Loucy (cell line): ENCODE measurements at regions not wholly inside any gene's neighbourhood (a gene's known extent, or its start where the extent isn't known, plus 50 kb on each side); places are given as distances from the start of the nearest gene placed in this dataset.

Experiments
- EZH2phosphoT487 ChIP-seq: fragments of 200-600 bp; IDR thresholded peaks from 2 replicates; pipeline ENCODE4 v1.6.1; 2018; ENCODE audit warnings: antibody characterized with exemption, mild to moderate bottlenecking, moderate library complexity, borderline replicate concordance
- TF ChIP-seq, protein P1 (sequence below): fragments of 200-600 bp; sonication (generic); conservative IDR thresholded peaks from 2 replicates; pipeline ENCODE4 v1.5.1; 2014; ENCODE audit warnings: mild to moderate bottlenecking, antibody characterized with exemption, low read length

DNA sequence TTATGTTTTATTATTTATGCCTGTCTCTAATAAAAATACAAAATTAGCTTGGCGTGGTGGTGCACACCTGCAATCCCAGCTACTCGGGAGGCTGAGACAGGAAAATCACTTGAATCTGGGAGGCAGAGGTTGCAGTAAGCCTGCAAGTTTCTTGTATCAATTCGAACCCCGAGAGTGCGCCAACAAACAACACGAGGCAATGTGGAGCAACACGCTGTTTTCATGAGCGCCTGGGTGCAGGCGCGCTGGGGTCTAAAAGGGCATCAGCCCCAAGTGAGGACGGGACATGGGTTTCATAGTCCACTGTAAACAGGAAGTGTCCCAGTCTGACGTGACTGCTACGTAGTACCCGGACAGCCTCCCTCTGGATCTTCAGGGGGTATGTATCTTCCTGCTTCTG, 1634.6 kb upstream of the AGA start:
- TF ChIP-seq, protein P1, sequence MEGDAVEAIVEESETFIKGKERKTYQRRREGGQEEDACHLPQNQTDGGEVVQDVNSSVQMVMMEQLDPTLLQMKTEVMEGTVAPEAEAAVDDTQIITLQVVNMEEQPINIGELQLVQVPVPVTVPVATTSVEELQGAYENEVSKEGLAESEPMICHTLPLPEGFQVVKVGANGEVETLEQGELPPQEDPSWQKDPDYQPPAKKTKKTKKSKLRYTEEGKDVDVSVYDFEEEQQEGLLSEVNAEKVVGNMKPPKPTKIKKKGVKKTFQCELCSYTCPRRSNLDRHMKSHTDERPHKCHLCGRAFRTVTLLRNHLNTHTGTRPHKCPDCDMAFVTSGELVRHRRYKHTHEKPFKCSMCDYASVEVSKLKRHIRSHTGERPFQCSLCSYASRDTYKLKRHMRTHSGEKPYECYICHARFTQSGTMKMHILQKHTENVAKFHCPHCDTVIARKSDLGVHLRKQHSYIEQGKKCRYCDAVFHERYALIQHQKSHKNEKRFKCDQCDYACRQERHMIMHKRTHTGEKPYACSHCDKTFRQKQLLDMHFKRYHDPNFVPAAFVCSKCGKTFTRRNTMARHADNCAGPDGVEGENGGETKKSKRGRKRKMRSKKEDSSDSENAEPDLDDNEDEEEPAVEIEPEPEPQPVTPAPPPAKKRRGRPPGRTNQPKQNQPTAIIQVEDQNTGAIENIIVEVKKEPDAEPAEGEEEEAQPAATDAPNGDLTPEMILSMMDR, result no peak
- TF ChIP-seq EZH2phosphoT487, result no peak
